ENCODE measurements at regions not wholly inside any gene's neighbourhood (a gene's known extent, or its start where the extent isn't known, plus 50 kb on each side); places are given as distances from the start of the nearest gene placed in this dataset.

- TF ChIP-seq CTCF (IDR thresholded peaks at IDR 0.05) (no peak), POLR2A (IDR thresholded peaks at IDR 0.05) (no peak)
- H3K4me3 ChIP-seq = no peak overlapping the region
- H3K27ac ChIP-seq = no peak overlapping the region
- no peak for DNase-seq
- no peaks in the 10 kb centered on the region for H3K4me1 ChIP-seq
- ATAC-seq = no peak
- intact Hi-C loops (cut with DNase I) = no loop called here
- no peaks in the 10 kb centered on the region for H3K9me3 ChIP-seq
- H3K27me3 ChIP-seq = no peaks in the 10 kb centered on the region
- 70% methylated on average over 8 of the region's 8 CpGs for WGBS (ENCODE audit: insufficient coverage, low coverage, low lambda C conversion rate, missing lambda C conversion rate)
- no peaks in the 10 kb centered on the region for H3K36me3 ChIP-seq
Measured at GRCh38 chr4:130092187-130093015, 996.4 kb downstream of the C4orf33 start.

GRCh38 chr4:130099105-130099504 is 1003.2 kb downstream of the C4orf33 start:
- Histone ChIP-seq H3K27ac (no peak overlapping the region), H3K4me1 (no peaks in the 10 kb centered on the region), H3K27me3 (no peaks in the 10 kb centered on the region), H3K36me3 (no peaks in the 10 kb centered on the region), H3K4me3 (no peak overlapping the region), H3K9me3 (no peaks in the 10 kb centered on the region)
- TF ChIP-seq CTCF (IDR thresholded peaks at IDR 0.05) (no peak), POLR2A (IDR thresholded peaks at IDR 0.05) (no peak)
- ATAC-seq (no peak), DNase-seq (no peak)
- intact Hi-C loops (cut with DNase I) = no loop called here
- 67% methylated on average over 1 of the region's 1 CpG for WGBS (ENCODE audit: insufficient coverage, low coverage, low lambda C conversion rate, missing lambda C conversion rate)

- no peak for ATAC-seq
- DNase-seq = no peak
- H3K27me3 ChIP-seq = no peaks in the 10 kb centered on the region
- no peaks in the 10 kb centered on the region for H3K4me1 ChIP-seq
- no peaks in the 10 kb centered on the region for H3K9me3 ChIP-seq
- TF ChIP-seq POLR2A (IDR thresholded peaks at IDR 0.05) (no peak), CTCF (IDR thresholded peaks at IDR 0.05) (no peak)
- no peak overlapping the region for H3K4me3 ChIP-seq
- H3K36me3 ChIP-seq = no peaks in the 10 kb centered on the region
- no peak overlapping the region for H3K27ac ChIP-seq
- intact Hi-C loops (cut with DNase I) = no loop called here
Measured at GRCh38 chr4:130110189-130110588, 1014.2 kb downstream of the C4orf33 start.

GRCh38 chr4:130110770-130111169 is 1014.8 kb downstream of the C4orf33 start:
- ATAC-seq (no peak), DNase-seq (no peak)
- TF ChIP-seq POLR2A (IDR thresholded peaks at IDR 0.05) (no peak), CTCF (IDR thresholded peaks at IDR 0.05) (no peak)
- Histone ChIP-seq H3K36me3 (no peaks in the 10 kb centered on the region), H3K27ac (no peak overlapping the region), H3K4me3 (no peak overlapping the region), H3K9me3 (no peaks in the 10 kb centered on the region), H3K4me1 (no peaks in the 10 kb centered on the region), H3K27me3 (no peaks in the 10 kb centered on the region)
- intact Hi-C loops (cut with DNase I) = no loop called here
- 40% methylated on average over 1 of the region's 1 CpG for WGBS (ENCODE audit: insufficient coverage, low coverage, low lambda C conversion rate, missing lambda C conversion rate)

Measured in right lobe of liver (tissue), 6 donors.